C1 segment of cervical spinal cord (tissue), 14 donors: ENCODE measurements at regions not wholly inside any gene's neighbourhood (a gene's known extent, or its start where the extent isn't known, plus 50 kb on each side); places are given as distances from the start of the nearest gene placed in this dataset.

Source experiments
- DNase-seq, 14 donors: peaks; one replicate each; lab custom pipeline; 2025; lab: John Stamatoyannopoulos, UW

DNA sequence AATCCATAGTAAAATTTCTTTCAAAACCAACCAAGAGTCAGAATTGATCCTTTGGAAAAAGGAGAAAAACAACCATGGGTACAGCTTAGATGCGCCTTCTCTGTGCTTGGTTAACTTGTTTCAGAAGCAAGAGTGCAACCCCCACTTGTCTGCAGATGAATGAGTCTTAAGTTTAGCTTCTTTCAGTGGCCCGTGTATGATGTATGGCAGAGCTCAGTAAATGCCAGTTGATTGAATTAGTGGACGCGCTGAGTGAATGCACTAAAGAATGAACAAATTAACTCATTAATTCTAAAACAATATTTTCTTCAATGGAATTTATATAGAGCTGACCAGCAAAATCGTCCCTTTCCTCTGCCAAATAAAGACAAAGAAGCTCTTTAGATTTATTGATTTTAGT, 67.0 kb upstream of the ARHGEF3 start:
- no peak for DNase-seq

DNA sequence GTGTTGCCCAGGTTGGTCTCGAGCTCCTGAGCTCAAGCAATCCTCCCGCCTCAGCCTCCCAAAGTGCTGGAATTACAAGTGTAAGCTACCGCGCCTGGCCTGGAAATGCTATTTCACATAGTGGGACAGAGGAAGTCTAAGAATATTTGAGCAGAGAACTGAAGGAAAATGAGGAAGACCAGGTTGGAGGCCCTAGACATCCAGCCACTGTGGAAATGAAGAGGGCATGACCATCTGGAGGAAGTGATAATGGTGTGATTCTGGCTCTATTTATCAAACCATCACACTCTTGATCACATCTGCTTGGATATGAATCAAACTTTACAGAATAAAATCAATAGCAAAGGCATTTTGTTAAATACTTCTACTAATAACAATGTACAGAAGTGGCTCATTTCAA, 65.9 kb upstream of the ARHGEF3 start:
- no peak for DNase-seq

DNA sequence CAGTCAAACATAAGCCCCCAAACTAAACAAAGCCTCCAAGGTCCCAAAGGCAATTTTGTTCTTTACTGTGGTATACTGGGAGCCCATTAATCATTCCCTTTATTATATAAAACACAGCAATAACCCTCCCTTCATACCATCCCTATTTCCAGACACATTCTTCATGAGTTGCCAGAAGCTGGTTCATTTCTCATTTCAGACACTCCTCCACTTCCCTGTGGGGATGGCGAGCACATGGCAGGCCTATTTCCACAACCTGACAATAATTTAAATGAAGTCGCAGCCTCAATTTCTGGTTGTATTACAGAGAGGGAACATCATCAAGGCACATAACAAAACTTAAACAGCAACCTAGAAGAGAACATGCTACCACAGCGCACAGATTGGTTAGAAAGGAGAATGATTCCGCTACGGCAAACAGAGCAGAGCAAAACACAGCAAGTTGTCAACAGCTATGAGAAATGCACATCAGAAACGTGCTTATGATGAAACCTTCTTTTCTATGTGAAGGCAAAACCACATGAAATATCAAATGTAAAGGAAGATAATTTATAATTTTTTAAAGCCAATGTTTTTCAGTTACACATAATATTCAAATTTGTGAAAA, 63.3 kb upstream of the ARHGEF3 start:
- DNase-seq: no peak

DNA sequence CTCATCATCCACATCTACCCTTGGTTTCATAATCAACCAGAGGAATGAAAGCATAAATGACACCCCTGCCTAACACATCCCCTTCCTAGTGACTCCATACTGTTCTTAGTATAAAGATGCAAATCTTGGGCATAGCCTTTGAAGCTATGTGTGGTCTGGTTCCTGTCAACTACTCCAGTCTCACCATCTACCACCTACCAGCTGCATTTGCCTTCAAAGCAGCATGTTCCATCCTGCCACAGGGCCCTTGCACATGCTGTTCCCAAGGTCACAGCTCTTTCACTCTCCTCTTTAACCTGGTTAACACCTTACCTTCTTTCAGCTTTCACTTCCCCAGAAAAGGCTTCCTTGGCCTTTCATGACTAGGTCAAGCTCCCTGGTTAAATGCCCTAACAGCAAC, 62.3 kb upstream of the ARHGEF3 start:
- no peak for DNase-seq

DNA sequence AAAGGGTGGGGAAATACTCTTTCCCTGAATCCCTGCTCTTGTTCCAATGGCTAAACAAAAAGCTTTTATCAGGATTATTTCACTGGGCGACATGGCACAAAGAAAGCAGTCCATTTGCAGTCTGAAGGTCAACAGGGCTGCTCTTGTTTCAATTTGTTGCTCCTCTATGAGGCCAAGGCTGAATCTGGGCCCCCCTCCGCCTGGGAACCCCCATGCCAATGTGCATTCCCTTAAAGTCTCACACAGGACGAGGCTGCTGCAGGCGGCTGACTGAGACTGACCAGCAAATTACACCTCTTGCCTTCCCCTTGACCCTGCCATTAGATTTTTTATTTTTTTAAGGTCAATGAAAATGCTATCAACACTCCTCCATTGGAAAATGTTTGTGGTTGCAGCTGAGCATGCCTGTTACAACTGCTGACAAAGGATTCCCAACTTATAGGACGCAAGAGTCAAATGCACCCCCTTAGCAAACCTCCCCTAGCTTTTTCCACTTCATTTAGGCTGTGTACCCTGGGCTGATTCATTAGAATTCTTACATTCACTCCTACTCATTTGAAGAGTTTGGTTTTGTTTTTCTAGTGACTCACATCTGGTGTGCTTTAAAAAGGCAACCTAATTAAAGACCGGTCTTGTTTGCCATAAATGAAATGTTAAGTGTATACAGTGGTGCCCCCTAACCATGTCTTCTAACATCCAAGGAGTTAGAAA, 60.8 kb upstream of the ARHGEF3 start:
- DNase-seq: peak in 9 of 14 donors; percentile 5 to 74 (median 31)

DNA sequence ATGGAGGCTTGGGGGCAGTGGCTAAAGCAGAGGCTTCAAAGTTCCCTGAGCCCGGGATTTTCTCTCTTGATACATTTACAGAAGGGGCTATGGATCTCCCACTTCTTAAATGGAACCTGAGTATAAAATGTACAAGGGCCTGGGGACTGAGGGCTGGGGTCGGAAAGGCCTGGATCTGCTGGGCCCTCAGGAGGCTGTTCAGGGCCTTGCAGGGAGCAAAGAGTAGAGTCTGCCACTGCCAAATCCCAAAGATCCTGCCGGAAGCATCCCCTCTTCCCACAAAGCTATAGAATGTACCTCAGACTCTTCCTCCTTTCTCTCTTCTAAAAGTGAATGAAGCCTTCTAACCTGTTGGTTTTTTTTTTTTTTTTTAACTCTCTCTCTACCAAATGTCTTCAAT, 59.8 kb upstream of the ARHGEF3 start:
- DNase-seq: no peak

DNA sequence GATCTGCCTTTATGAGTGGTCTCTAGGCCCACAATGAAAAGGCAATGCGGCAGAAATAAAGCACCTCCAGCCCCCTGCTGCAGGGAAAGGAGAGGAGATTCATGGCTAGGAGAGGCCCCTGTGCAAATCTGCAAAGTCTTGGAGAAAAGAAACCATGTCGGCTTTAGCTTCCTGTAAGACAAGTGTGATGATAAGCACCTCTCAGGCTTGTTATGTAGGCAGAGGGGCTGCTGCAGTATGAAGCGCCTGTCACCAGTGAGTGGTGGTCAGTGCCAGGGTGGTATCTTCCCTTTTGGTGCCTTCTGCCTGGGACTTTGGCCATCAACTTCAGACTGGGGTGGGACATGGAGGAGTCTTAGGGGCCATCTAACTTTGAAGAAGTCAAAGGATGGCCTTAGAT, 59.2 kb upstream of the ARHGEF3 start:
- DNase-seq: no peak

DNA sequence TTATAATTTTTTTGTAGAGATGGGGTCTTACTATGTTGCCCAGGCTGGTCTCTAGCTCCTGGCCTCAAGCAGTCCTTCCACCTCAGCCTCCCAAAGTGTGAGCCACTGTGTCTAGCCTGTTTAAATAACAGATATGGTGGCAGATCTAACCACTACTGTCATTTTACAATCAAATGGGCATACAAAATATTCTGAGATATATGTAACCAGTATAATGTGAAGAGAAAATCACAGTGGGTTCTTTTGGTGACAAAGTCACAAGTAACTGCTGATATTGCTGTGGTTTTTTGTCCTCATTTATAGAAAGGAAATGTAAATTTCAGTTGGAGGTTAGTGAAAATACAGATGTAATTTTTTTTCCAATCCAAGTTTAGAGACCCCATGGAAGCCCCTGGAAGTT, 58.6 kb upstream of the ARHGEF3 start:
- DNase-seq: no peak

DNA sequence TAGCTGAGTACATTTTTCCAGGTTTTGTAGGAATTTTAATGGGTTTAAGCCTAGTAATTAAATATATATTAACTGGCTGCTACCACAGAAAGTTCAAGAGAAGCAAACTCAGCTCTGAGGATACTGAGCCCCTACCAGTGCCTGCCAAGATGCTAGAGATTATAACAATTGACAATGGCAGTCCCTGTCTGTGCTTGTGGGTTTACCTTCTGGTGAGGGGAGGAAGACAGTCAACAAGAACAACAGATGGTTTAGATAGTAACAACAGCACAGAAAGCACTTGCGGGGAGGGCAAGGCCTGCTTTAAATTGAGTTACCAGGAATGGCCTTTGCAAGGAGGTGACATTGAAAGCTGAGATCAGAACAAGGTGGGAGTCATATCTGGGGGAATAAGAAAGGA, 56.6 kb upstream of the ARHGEF3 start:
- no peak for DNase-seq

DNA sequence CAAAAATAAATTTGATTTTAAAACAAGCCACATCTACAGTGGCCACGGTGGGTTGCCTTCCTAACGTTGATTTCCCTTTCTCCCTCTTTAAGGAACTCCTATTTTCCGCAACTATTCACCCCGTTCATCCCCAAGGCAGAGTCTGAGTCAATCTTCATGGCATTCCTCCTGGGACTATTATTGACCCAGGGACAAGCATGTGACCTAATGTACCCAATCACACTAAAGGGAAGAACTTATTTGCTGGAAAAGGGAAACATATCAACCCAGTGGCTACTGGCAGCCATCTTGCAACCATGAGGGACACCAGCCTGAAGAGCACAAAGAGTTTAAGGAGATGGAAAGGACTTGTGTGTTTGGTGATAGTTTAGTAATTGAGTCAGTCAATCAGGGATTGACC, 55.4 kb upstream of the ARHGEF3 start:
- no peak for DNase-seq

DNA sequence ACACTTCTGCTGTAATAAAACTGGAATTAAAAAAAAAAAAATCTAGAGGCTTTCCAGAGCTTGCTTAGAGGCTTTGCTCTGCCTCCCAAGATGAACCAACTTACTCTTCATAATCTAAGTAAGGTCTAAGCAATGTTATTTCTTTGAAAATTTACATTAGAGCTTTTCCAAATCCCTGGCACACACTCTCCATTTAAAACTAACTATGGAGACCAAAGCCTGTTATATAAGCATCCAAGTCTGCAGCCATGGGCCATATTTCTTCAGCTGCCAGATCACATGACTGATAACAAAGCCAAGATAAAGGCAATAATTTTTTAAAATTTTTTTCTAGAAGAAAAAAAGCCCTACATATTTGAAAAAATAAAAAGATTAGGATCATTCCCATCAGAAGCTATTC, 55.0 kb upstream of the ARHGEF3 start:
- DNase-seq: no peak

DNA sequence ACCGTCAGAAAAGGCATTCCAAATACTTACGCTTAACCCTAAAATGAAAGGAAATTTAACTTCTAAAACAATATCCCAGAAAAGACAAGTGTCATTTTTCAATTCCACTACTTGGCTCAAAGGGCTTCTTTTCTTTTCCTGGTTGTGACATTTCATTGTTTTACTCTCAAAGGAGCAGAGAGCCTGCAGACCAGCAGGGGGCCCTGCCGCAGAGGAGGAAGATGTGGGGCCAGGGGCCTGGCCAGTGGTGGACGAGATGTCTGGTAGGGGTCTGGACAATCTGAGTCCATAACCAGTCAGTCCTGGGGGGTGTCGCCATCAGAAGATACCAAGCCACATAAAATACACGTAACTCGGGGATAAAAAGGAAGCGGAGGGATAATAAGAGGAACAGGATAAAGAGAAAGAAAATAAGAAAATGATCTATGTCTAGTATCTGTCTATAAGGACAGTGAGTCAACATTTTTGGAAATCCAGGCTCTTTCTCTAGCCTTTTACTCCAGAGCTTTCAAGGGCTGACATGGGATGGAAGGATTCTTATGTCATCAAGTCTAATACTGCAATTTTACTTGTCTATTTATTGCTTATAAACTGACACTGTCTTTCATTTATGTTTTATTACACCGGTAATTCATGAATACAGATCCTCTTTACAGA, 54.2 kb upstream of the ARHGEF3 start:
- DNase-seq: peak in 9 of 14 donors; percentile 8 to 71 (median 47)

DNA sequence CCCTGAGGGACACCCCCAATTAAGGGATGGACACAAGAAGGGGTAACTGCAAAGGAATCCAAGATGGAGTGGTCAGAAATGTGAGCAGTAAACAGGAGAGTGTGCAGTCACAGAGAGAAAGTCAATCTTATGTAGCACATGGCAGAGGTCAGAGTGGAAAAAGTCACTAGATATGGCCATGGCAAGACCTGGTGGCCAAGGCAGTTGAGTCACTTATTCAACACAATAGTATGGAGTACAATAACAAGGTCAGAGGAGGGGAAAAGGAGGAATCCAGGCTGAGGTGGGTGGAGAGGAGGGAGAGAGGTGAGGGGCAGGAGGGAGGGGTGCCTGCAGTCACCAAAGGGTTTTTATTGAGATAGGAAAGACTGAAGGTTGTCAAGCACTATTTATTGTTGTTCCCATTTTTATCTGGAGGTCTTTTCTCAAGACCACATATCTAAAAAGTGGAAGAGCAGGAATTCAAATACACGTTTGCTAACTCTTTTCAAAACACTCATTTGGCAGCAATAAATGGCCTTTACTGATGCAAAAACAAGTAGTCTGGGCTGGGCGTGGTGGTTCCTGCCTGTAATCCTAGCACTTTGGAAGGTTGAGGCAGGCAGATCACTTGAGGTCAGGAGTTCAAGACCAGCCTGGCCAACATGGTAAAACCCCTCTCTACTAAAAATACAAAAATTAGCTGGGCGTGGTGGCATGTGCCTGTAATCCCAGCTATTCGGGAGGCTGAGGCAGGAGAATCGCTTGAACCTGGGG, 53.3 kb upstream of the ARHGEF3 start:
- no peak for DNase-seq

DNA sequence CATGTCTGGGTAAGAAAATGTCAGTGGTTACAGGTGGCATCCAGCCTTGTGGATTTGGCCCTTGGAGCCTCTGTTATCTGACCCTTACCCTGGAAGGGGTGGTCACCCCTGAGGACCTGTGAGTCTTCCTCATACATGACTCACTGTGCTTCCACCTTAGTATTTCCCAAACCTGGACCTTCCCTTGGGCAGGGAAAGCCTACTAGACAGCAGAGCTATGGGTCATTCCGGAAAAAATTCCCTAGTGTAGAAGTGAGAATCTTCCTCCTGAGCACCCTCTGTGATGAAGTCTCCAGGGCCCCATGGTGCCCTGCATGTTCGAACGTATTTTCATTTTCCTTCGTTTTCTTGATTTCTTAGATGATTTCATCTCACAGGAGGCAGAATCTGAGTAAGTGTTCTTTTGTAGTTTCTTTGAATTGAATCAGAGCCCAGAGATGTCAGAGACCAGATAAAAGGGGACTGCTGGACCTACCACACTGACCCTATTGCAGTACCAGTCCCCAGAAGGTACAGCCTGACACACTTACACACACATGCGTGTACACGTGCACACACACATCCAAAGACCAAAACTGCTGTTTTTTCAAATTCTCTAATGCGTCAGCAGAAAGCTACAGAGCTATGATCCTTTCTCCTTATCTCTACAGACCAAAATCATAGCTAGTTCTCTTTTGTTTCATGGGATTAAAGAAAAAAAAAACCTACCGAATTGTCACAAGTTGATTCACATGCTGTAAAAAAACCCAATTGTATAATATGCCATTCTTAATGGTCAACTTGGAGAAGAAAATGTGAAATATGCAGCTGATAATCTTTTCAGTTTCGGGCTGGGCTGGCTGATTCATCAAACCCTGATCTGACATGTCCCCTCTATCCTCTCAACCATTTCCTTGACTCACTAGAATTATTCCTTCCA, 50.5 kb upstream of the ARHGEF3 start:
- no peak for DNase-seq
